ENCODE measurements at regions not wholly inside any gene's neighbourhood (a gene's known extent, or its start where the extent isn't known, plus 50 kb on each side); places are given as distances from the start of the nearest gene placed in this dataset.

GRCh38 chr4:79604152-79604551 lies 196.1 kb upstream of the GK2 start:
- TF ChIP-seq CTCF (IDR thresholded peaks at IDR 0.05; ENCODE audit: insufficient read depth, low read depth, low read length), result no peak
- no peak for TF ChIP-seq EZH2 (IDR thresholded peaks at IDR 0.05; ENCODE audit: insufficient read depth, low read length)

Measured in astrocyte (in vitro differentiated cells and primary cell).